Epithelial cell of esophagus (primary cell): ENCODE measurements at regions not wholly inside any gene's neighbourhood (a gene's known extent, or its start where the extent isn't known, plus 50 kb on each side); places are given as distances from the start of the nearest gene placed in this dataset.

Experiments used
- DNase-seq: peaks from one replicate; pipeline ENCODE4 v3.0.0; 2010; ENCODE audit warnings: low read depth
- H3K4me3 ChIP-seq: 2 replicates; pipeline ENCODE4 v1.5.1; 2011; ENCODE audit warnings: mild to moderate bottlenecking, low read length, control low read depth
- CTCF ChIP-seq: IDR thresholded peaks from 2 replicates; pipeline ENCODE4 v1.5.1; 2011; ENCODE audit warnings: low read depth, mild to moderate bottlenecking, low read length, control low read depth, inconsistent platforms; ENCODE audit not compliant: insufficient read depth; ENCODE audit errors: missing control alignments

DNA sequence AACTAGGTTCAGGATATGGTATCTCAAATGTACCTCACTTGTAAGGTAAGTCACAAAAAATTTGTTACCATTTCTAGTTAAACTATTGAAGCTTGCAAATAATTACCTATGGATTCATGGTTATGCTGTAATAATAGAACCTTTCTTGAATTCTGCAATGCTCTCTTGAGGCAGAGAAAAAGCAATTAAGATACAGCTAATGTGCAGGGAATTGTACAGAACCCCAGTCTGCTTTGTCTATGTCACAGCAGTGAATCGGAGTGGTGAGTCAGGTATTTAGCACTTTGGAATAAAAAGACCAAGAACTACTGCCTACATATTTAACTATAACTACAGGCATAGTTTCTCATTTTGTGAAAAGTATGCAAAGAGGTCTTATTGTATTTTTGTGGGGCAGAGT, 228.7 kb upstream of the GOT2 start:
- H3K4me3 ChIP-seq, result no peak overlapping the region
- no peak for TF ChIP-seq CTCF
- no peak for DNase-seq

GRCh38 chr16:58960484-58960883, 226.4 kb upstream of the GOT2 start:
- no peak for DNase-seq

GRCh38 chr16:58960034-58960433, 225.9 kb upstream of the GOT2 start:
- TF ChIP-seq CTCF, result no peak
- DNase-seq, result no peak
- no peak overlapping the region for H3K4me3 ChIP-seq

More at GRCh38 chr16:58960484-58960883, 226.4 kb upstream of the GOT2 start:
- H3K4me3 ChIP-seq, result no peak overlapping the region
- no peak for TF ChIP-seq CTCF

- no peak for TF ChIP-seq CTCF
- no peak overlapping the region for H3K4me3 ChIP-seq
- DNase-seq, result no peak
Measured at GRCh38 chr16:58958749-58959148, 224.6 kb upstream of the GOT2 start.

- H3K4me3 ChIP-seq, result no peak overlapping the region
- no peak for DNase-seq
- no peak for TF ChIP-seq CTCF
Measured at GRCh38 chr16:58948244-58948643, 214.1 kb upstream of the GOT2 start.

- DNase-seq, result no peak
- no peak for TF ChIP-seq CTCF
- H3K4me3 ChIP-seq, result no peak overlapping the region
Measured at GRCh38 chr16:58940609-58941008, 206.5 kb upstream of the GOT2 start.

- no peak for DNase-seq
- no peak for TF ChIP-seq CTCF
- H3K4me3 ChIP-seq, result no peak overlapping the region
Measured at GRCh38 chr16:58938811-58939210, 204.7 kb upstream of the GOT2 start.
